ENCODE measurements at regions not wholly inside any gene's neighbourhood (a gene's known extent, or its start where the extent isn't known, plus 50 kb on each side); places are given as distances from the start of the nearest gene placed in this dataset.
A peak's percentile ranks its signal among the peaks of the same experiment; 100 is the strongest.
"Not testable (repeated sequence)": the region's sequence is repeated elsewhere in the genome, so short reads cannot be mapped to it uniquely, and the experiment has no call there.

DNA sequence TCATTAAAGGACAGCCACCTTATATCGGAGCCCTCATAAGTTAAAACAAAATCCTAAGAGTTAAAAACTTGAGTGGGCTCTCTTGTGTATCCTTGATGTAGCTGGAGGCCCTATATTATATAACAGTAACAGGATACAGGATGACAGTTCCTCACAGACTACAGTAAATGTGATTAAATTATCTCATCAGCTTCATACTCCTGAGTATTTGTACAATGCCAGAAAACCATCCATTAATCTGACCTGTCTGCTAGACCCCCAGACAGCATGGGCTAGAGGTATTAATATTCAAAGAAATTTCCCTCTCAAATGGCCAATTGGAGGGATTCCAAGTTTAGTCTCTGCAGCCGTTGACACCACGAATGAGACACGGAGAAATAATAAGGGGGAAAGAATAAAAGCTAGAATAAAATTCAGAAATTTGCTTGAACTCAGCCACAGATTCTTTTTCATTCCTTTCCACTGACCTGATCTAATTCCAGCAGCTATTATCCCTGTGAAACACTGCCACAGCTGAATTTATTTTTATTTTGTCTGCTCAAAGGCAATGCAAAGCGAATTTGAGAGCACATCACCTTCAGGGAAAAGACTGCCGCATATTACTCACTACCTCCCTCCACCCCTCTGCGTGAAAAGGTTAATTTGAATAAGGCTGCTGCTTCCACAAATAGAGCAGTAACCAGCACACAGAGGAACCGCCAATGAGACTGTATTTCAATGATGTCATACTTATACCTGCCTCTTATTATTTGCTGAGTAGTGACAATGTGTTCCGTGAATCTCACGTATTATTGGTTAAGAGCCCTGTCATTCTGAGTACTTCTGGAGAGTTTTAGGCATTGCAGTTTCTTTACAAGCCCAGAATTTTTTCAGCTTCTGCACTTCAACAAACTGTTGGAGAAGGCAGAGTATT is 155.9 kb upstream of the KLF12 start:
- DNase-seq (ENCODE audit: low read depth in 2 of 2), result no peak

GRCh38 chr13:74289107-74289506 is 154.9 kb upstream of the KLF12 start:
- no peak for DNase-seq (ENCODE audit: low read depth in 2 of 2)

DNA sequence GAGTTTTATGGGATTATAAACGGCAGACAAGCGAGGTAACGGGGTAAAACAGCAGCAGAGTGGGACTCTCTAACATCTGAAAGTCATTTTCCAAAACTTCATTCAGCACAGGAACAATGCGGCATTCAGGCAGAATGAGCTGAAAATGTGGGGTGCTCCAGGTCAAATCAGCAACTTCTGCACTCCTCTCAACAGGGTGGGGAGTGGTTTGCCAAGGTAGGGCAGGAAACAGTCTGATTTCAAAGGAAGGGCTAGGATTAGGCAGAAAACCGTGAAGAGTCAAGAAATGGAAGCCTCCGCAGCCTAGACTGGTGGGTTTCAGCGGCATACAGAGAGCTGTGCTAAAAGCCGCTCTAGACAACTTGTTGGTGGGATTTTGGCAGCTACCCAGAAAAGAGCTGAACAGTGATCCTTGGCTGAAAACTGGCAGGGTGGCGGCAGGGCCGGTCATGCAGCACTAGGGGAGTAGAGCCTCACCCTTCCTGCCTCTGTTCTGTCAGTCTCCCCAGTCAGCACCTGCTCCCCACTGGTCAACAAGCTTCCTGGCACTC is 154.2 kb upstream of the KLF12 start:
- no peak for DNase-seq (ENCODE audit: low read depth in 2 of 2)

DNA sequence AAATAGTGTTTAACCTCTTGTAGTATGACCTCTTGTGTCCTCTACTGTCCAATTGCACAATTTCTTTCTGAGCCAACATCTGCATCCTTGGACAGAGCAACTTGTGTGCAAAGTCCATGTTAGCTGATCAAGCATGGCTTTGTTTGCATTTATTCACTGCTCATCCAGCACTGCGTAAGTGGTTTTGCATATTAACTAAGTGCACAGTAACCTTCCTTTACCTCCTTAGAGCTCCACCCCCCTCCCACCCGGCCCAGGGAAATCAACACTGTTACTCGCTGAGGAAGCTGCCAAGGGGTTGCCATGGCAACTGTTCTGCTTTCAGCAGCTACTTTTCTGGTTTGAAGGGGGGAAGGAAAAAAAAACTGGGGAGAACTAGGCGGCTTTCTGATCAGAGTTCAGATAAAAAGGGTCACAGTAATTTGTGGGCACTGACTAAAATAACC is 153.5 kb upstream of the KLF12 start:
- peak; percentile 47 to 74 for DNase-seq (ENCODE audit: low read depth in 2 of 2)

DNA sequence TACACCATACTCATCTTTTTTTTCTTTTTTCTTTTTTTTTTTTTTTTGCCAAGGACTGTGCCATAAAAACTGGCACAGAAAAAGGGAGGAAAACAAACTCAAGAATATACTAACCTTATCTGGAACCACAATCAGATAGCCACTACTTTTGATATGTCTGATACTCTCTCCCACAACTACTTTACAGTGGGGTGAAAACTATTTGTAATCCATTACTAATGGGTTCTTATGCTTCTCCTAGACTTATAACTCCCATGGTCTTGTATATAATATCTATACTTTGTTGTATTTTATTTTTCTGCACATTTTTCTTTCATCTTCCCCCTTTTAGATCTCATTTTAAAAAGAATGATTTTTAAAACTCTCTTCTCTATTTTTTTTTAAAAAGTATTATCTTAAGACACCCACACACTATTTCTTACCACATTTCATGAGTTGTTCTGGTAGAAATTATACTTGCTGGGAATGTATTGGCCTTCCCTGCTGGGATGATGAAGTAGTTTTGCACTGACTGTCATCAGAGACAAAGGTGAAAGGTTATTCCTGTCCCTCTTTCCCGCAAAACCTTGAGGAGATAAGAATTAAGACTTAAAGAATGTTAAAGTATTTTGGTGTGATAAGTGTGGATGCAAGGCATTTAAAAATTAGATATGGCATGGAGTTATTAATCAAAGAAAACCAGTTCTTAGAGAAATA is 146.7 kb upstream of the KLF12 start:
- no peak for DNase-seq (ENCODE audit: low read depth in 2 of 2)

DNA sequence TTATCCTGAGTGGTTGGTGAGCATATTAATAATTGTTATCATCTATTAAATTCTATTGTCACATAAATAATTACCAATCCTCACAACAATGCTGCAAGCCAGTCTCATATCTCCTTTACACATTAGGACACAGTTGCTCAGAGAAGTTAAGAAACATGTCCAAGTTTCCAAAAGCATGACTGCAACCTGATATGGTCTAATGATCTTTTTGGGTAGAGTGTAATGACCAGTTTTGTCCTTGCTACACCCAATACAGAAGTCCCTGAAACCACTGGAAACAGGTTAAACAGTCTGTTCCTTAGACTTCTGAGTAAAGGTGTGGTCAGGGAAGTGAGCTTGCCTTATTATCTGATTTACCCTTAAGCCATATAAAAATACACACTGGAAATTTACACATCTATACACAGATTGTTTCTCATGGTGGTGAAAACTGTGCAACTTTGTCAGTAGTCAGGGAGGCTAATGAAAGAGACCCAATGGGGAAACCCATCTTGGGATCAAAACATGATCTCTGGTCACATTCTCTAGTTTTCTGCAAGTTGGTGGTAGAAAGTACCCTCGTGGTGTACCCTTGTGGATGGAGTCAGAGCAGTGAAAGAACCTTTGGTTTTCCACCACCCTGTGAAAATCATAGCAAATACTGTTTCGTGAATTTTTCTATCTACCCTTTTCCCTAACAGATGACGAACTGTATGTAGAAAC is 146.0 kb upstream of the KLF12 start:
- no peak for DNase-seq (ENCODE audit: low read depth in 2 of 2)

- DNase-seq (ENCODE audit: low read depth in 2 of 2), result no peak
Measured at GRCh38 chr13:74278901-74279300, 144.7 kb upstream of the KLF12 start.

GRCh38 chr13:74274916-74275315 is 140.7 kb upstream of the KLF12 start:
- no peak for DNase-seq (ENCODE audit: low read depth in 2 of 2)

DNA sequence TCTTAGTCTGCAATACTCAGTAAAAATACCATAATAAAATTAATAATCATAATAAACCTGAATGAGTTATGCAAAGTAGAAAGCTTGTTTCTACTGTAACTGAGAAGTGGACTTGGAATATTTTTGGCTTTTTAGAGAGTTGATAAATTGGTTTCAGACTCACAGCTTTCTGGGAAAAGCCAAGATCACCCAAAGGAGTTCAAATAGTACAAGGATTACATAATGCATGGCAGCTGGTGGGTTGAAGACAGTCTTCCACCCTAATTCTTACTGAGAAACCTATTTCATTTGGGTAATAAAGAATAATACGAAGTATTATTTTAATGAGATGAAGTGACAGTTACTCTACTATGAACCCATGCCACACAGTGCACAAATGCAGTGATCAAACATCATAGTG is 139.4 kb upstream of the KLF12 start:
- no peak for DNase-seq (ENCODE audit: low read depth in 2 of 2)

GRCh38 chr13:74272826-74273225 is 138.6 kb upstream of the KLF12 start:
- DNase-seq (ENCODE audit: low read depth in 2 of 2), result no peak

GRCh38 chr13:74270018-74270417 is 135.8 kb upstream of the KLF12 start:
- no peak for DNase-seq (ENCODE audit: low read depth in 2 of 2)

- DNase-seq (ENCODE audit: low read depth in 2 of 2), result no peak
Measured at GRCh38 chr13:74266861-74267260, 132.7 kb upstream of the KLF12 start.

GRCh38 chr13:74266309-74266708 is 132.1 kb upstream of the KLF12 start:
- no peak for DNase-seq (ENCODE audit: low read depth in 2 of 2)

DNA sequence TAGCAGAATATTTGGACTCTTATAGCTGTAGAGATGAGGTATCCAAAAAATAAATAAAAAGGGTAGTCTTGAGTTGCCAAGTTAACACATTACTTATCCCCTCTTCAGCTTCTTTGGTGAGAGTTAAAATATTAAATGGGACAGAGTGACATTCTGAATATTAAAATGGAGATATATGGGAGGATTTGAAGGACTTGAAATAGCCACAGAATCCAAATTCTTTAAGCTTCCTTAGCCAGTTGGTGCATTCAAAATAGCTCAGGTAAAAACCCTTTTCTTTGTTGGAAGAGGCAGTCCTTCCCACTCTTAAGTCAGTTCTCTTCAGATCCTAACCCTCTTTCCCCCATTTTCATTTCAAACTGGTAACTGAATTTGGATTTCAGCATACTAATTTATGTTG is 130.1 kb upstream of the KLF12 start:
- no peak for DNase-seq (ENCODE audit: low read depth in 2 of 2)

DNA sequence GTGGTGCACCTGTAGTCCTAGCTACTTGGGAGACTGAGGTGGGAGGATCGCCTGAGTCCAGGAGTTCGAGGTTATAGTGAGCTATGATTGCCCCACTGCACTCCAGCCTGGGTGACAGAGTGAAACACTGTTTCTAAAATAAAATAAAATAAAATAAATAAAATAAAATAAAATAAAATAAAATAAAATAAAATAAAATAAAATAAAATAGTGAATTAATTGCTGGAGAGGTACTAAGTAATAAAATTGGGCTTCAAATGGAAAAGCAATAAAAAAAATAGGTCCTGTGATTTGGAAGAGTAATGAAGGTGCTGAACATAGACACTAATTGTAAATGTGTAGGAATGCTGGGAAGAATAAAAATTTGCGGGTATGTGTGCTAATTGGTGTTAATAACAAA is 126.2 kb upstream of the KLF12 start:
- not testable (repeated sequence) for DNase-seq (ENCODE audit: low read depth in 2 of 2)

GRCh38 chr13:74259641-74260040 is 125.4 kb upstream of the KLF12 start:
- no peak for DNase-seq (ENCODE audit: low read depth in 2 of 2)

GRCh38 chr13:74258961-74259360 is 124.8 kb upstream of the KLF12 start:
- DNase-seq (ENCODE audit: low read depth in 2 of 2), result no peak

DNA sequence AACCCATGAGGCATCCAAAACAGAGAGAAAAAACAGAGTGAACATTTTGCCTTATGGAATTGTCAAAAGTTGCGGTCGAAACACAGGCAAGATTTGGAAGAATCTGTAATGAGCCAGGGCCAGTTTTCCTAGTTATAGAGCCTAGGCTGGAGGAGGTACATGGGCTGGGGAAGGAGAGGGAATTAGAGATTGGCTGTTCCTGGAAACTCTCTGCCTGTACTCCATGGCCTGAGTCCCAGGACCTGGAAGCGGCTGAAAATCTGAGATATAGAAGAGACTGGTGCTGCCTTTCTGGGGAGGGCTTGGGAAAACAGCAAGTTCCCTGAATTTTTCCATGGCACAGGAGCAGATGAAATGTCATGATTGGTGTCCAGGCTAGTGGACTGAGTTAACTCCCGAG is 122.8 kb upstream of the KLF12 start:
- DNase-seq (ENCODE audit: low read depth in 2 of 2), result no peak

GRCh38 chr13:74253161-74253560 is 119.0 kb upstream of the KLF12 start:
- no peak for DNase-seq (ENCODE audit: low read depth in 2 of 2)

- DNase-seq (ENCODE audit: low read depth in 2 of 2), result no peak
Measured at GRCh38 chr13:74251778-74252519, 117.7 kb upstream of the KLF12 start.

DNA sequence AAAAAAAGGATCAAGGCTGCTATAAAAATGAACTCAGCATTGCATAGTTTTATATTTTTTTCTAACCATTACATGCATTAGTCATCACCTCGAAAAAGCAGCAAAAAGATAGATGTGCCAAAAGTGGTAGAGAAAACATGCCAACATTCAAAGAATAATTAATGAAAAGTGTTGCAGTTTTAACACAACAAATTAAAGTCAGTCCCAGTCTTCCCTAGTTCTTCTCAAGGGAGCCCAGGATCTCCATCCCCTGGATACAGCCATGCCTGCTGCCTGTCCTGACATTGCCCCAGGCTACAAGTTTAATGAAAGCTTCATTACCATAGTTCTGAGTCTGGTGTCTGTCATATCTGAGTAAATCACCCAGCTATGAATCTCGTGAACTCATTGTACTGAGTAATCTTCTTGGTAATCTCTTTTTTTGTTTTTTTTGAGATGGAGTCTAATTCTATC is 116.6 kb upstream of the KLF12 start:
- DNase-seq (ENCODE audit: low read depth in 2 of 2), result no peak

Data from stimulated activated CD4-positive, alpha-beta T cell treated with anti-CD3 and anti-CD28 coated beads, Interleukin-4, amount 100 ng/mL, for 48 hours (primary cell).